SK-N-SH (cell line): ENCODE measurements at regions not wholly inside any gene's neighbourhood (a gene's known extent, or its start where the extent isn't known, plus 50 kb on each side); places are given as distances from the start of the nearest gene placed in this dataset.

ENCODE experiments used
- CTCF ChIA-PET: fragments of 300-600, 350-600 bp; formaldehyde crosslinking; extraction: SDS; loops from one replicate; lab custom pipeline; 2021; lab: Yijun Ruan, JAX
- POLR2A ChIA-PET: fragments of 350-600 bp; sonication (Branson Sonifier 250); formaldehyde crosslinking; extraction: SDS; loops from one replicate; lab custom pipeline; 2020; ENCODE audit warnings: antibody characterized with exemption, inconsistent platforms; lab: Yijun Ruan, JAX
- DNase-seq: peaks from one replicate; pipeline ENCODE4 v3.0.0; 2012
- H2AFZ ChIP-seq: fragments of 200-600 bp; sonication (generic); 2 replicates; pipeline ENCODE4 v1.8.1; 2016; ENCODE audit warnings: antibody characterized with exemption, mild to moderate bottlenecking, low read depth
- H3F3A ChIP-seq: fragments of 200-600 bp; sonication (generic); replicated peaks from 2 replicates; pipeline ENCODE3; 2016; ENCODE audit warnings: antibody characterized with exemption, mild to moderate bottlenecking; ENCODE audit not compliant: insufficient read depth
- H3K27ac ChIP-seq, 2 experiments: fragments of 200-500 bp in 1 of 2; fragments of 200-600 bp in 1 of 2; sonication (Bioruptor generic) in 1 of 2; sonication (generic), shearing (Covaris generic) in 1 of 2; 2 replicates each; pipeline versions ENCODE4 v1.5.1 to v1.6.1; 2014 to 2016; ENCODE audit warnings: low read depth in 2 of 2, inconsistent platforms in 1 of 2, low read length in 1 of 2, mild to moderate bottlenecking in 1 of 2, mixed read lengths in 1 of 2
- H3K27me3 ChIP-seq: fragments of 200-600 bp; sonication (generic), shearing (Covaris generic); 2 replicates; pipeline ENCODE4 v1.6.1; 2016; ENCODE audit warnings: mixed run types; ENCODE audit not compliant: insufficient read depth
- H3K36me3 ChIP-seq, 2 experiments: fragments of 200-500 bp in 1 of 2; fragments of 200-600 bp in 1 of 2; sonication (Bioruptor generic) in 1 of 2; sonication (generic) in 1 of 2; replicated peaks in 1 of 2; 2 replicates each; pipeline versions ENCODE3 to v1.5.1; 2014 to 2016; ENCODE audit warnings: low read length in 1 of 2, mild to moderate bottlenecking in 1 of 2; ENCODE audit not compliant: insufficient read depth in 2 of 2, control insufficient read depth in 1 of 2
- H3K4me1 ChIP-seq, 2 experiments: fragments of 200-500 bp in 1 of 2; fragments of 200-600 bp in 1 of 2; sonication (Bioruptor generic) in 1 of 2; sonication (generic), shearing (Covaris generic) in 1 of 2; 2 replicates each; pipeline versions ENCODE4 v1.5.1 to v1.6.1; 2014 to 2016; ENCODE audit warnings: low read depth in 1 of 2, low read length in 1 of 2, mixed run types in 1 of 2; ENCODE audit not compliant: insufficient read depth in 2 of 2, control insufficient read depth in 1 of 2
- H3K4me2 ChIP-seq: fragments of 200-600 bp; sonication (generic), shearing (Covaris generic); 2 replicates; pipeline ENCODE4 v1.6.1; 2017; ENCODE audit warnings: mixed run types
- H3K4me3 ChIP-seq, 2 experiments: fragments of 200-500 bp in 1 of 2; fragments of 200-600 bp in 1 of 2; sonication (Bioruptor generic) in 1 of 2; sonication (generic), shearing (Covaris generic) in 1 of 2; 2 replicates each; pipeline versions ENCODE4 v1.5.1 to v1.8.1; 2014 to 2016; ENCODE audit warnings: low read depth in 2 of 2, inconsistent platforms in 1 of 2, low read length in 1 of 2, mild to moderate bottlenecking in 1 of 2, mixed read lengths in 1 of 2, moderate library complexity in 1 of 2
- H3K79me2 ChIP-seq: fragments of 200-600 bp; sonication (generic); 2 replicates; pipeline ENCODE4 v1.8.1; 2017; ENCODE audit warnings: mild to moderate bottlenecking; ENCODE audit not compliant: insufficient read depth
- H3K9ac ChIP-seq: fragments of 200-600 bp; sonication (generic); 2 replicates; pipeline ENCODE4 v1.6.1; 2017; ENCODE audit warnings: mixed run types
- H3K9me2 ChIP-seq: fragments of 200-600 bp; sonication (generic); 2 replicates; pipeline ENCODE4 v1.6.1; 2017; ENCODE audit warnings: mixed run types
- H3K9me3 ChIP-seq: fragments of 200-600 bp; sonication (generic); 2 replicates; pipeline ENCODE4 v1.6.1; 2017; ENCODE audit warnings: mixed run types, mild to moderate bottlenecking, moderate library complexity
- H4K20me1 ChIP-seq: fragments of 200-600 bp; sonication (generic); 2 replicates; pipeline ENCODE4 v1.6.1; 2017; ENCODE audit warnings: mild to moderate bottlenecking, mixed run types; ENCODE audit not compliant: insufficient read depth
- CTCF ChIP-seq: fragments of 200-600 bp; sonication (generic); IDR thresholded peaks from 2 replicates; pipeline ENCODE4 v1.6.1; 2017; ENCODE audit warnings: antibody characterized with exemption, mild to moderate bottlenecking, moderate library complexity
- EZH2phosphoT487 ChIP-seq: fragments of 200-600 bp; sonication (generic); IDR thresholded peaks from 2 replicates; pipeline ENCODE4 v1.6.1; 2017; ENCODE audit warnings: low read depth, mixed run types, mild to moderate bottlenecking, antibody characterized with exemption, moderate library complexity, borderline replicate concordance
- FOXJ3 ChIP-seq: sonication (generic); formaldehyde crosslinking; IDR thresholded peaks from 2 replicates; pipeline ENCODE4 v1.5.1; 2020; ENCODE audit warnings: mild to moderate bottlenecking, missing genetic modification reagents
- FOXM1 ChIP-seq: IDR thresholded peaks from 2 replicates; pipeline ENCODE4 v1.4.0; 2012; ENCODE audit warnings: low read depth, mild to moderate bottlenecking
- GABPA ChIP-seq: IDR thresholded peaks from 2 replicates; pipeline ENCODE4 v1.4.0; 2012; ENCODE audit warnings: low read depth, mild to moderate bottlenecking
- GATA2 ChIP-seq: sonication (generic); formaldehyde crosslinking; IDR thresholded peaks from 2 replicates; pipeline ENCODE4 v1.5.0; 2020; ENCODE audit warnings: mild to moderate bottlenecking, missing genetic modification reagents
- JUND ChIP-seq: IDR thresholded peaks from 2 replicates; pipeline ENCODE4 v1.4.0; 2012
- MAX ChIP-seq: IDR thresholded peaks from 2 replicates; pipeline ENCODE4 v1.4.0; 2012; ENCODE audit warnings: low read depth
- MXI1 ChIP-seq: IDR thresholded peaks from 2 replicates; pipeline ENCODE4 v1.6.1; 2012; ENCODE audit warnings: mild to moderate bottlenecking, low read depth, low read length, improper control_type of control experiment
- NFIC ChIP-seq: IDR thresholded peaks from 2 replicates; pipeline ENCODE4 v1.4.0; 2012; ENCODE audit warnings: borderline replicate concordance
- PBX3 ChIP-seq: IDR thresholded peaks from 2 replicates; pipeline ENCODE4; 2012
- POLR2AphosphoS5 ChIP-seq: IDR thresholded peaks from 2 replicates; pipeline ENCODE4 v1.6.1; 2012; ENCODE audit warnings: low read depth, low read length
- RAD21 ChIP-seq: IDR thresholded peaks from 2 replicates; pipeline ENCODE4 v1.6.1; 2012; ENCODE audit warnings: mild to moderate bottlenecking, low read length
- RCOR1 ChIP-seq: fragments of 150-350 bp; IDR thresholded peaks from 2 replicates; pipeline ENCODE4 v1.6.1; 2017; ENCODE audit warnings: antibody characterized with exemption, low read length
- RFX5 ChIP-seq: IDR thresholded peaks from 2 replicates; pipeline ENCODE4 v1.6.1; 2012; ENCODE audit warnings: mild to moderate bottlenecking, improper control_type of control experiment, low read length
- RXRA ChIP-seq: IDR thresholded peaks from 2 replicates; pipeline ENCODE4 v1.4.0; 2012; ENCODE audit warnings: low read depth, mild to moderate bottlenecking, borderline replicate concordance
- TAF1 ChIP-seq: IDR thresholded peaks from 2 replicates; pipeline ENCODE4 v1.6.1; 2012; ENCODE audit warnings: low read depth, mild to moderate bottlenecking, low read length, moderate library complexity, borderline replicate concordance
- TEAD4 ChIP-seq: IDR thresholded peaks from 2 replicates; pipeline ENCODE4 v1.4.0; 2012; ENCODE audit warnings: mild to moderate bottlenecking, borderline replicate concordance; ENCODE audit not compliant: insufficient read depth
- USF1 ChIP-seq: IDR thresholded peaks from 2 replicates; pipeline ENCODE4 v1.4.0; 2012; ENCODE audit warnings: low read depth, borderline replicate concordance
- WGBS: methylation state at CpG from one replicate; pipeline ENCODE4 v1.1.6; 2017; ENCODE audit warnings: low lambda C conversion rate; 5-methylcytosine and 5-hydroxymethylcytosine counted together

GRCh38 chr18:77573571-77573970 lies 323.9 kb downstream of the GALR1 start:
- Histone ChIP-seq H3K9me2 (no peaks in the 10 kb centered on the region), H3K9me3 (no peaks in the 10 kb centered on the region), H3K4me3 (no peak overlapping the region), H3K27me3 (no peaks in the 10 kb centered on the region), H3K27ac (no peak overlapping the region), H3K36me3 (no peaks in the 10 kb centered on the region), H3K79me2 (no peaks in the 10 kb centered on the region), H2AFZ (no peak overlapping the region), H3K9ac (no peak overlapping the region), H3K4me2 (no peak overlapping the region), H3K4me1 (no peaks in the 10 kb centered on the region; a peak in 1 of 4 replicates), H3F3A (no peaks in the 10 kb centered on the region), H4K20me1 (no peaks in the 10 kb centered on the region)
- no peak for DNase-seq
- POLR2A ChIA-PET = no interaction called here
- WGBS = 45% methylated on average over 3 of the region's 3 CpGs
- TF ChIP-seq TAF1 (no peak), EZH2phosphoT487 (no peak), NFIC (no peak), USF1 (no peak), GATA2 (CRISPR knock-in tag) (no peak), RXRA (no peak), TEAD4 (no peak), MXI1 (no peak), FOXJ3 (CRISPR knock-in tag) (no peak), RCOR1 (no peak), MAX (no peak), FOXM1 (no peak), POLR2AphosphoS5 (no peak), JUND (no peak)
- CTCF ChIA-PET = no interaction called here

GRCh38 chr18:77590943-77591515 lies 341.4 kb downstream of the GALR1 start:
- no peaks in the 10 kb centered on the region for H3K4me1 ChIP-seq
- no peaks in the 10 kb centered on the region for H4K20me1 ChIP-seq
- 22% methylated on average over 7 of the region's 7 CpGs for WGBS
- no peaks in the 10 kb centered on the region for H3K9me3 ChIP-seq
- ChIA-PET CTCF (no interaction called here), POLR2A (no interaction called here)
- H3K79me2 ChIP-seq = no peaks in the 10 kb centered on the region
- no peak overlapping the region for H2AFZ ChIP-seq
- H3K27ac ChIP-seq = no peak overlapping the region
- H3K9me2 ChIP-seq = no peaks in the 10 kb centered on the region
- DNase-seq = no peak
- H3K36me3 ChIP-seq = no peaks in the 10 kb centered on the region
- no peaks in the 10 kb centered on the region for H3F3A ChIP-seq
- TF ChIP-seq PBX3 (no peak), CTCF (no peak), RXRA (no peak), GABPA (no peak), RAD21 (no peak), RFX5 (no peak)
- H3K4me2 ChIP-seq = no peak overlapping the region
- no peak overlapping the region for H3K9ac ChIP-seq
- H3K27me3 ChIP-seq = no peaks in the 10 kb centered on the region
- no peak overlapping the region for H3K4me3 ChIP-seq
